SK-N-SH (cell line): ENCODE measurements at regions not wholly inside any gene's neighbourhood (a gene's known extent, or its start where the extent isn't known, plus 50 kb on each side); places are given as distances from the start of the nearest gene placed in this dataset.

Experiments
- FOXM1 ChIP-seq: IDR thresholded peaks from 2 replicates; pipeline ENCODE4 v1.4.0; 2012; ENCODE audit warnings: low read depth, mild to moderate bottlenecking
- JUND ChIP-seq: IDR thresholded peaks from 2 replicates; pipeline ENCODE4 v1.4.0; 2012
- MEF2A ChIP-seq: IDR thresholded peaks from 2 replicates; pipeline ENCODE4 v1.4.0; 2012; ENCODE audit warnings: low read depth, borderline replicate concordance
- POLR2AphosphoS5 ChIP-seq: IDR thresholded peaks from 2 replicates; pipeline ENCODE4 v1.6.1; 2012; ENCODE audit warnings: low read depth, low read length
- RAD21 ChIP-seq: IDR thresholded peaks from 2 replicates; pipeline ENCODE4 v1.6.1; 2012; ENCODE audit warnings: mild to moderate bottlenecking, low read length
- REST ChIP-seq: IDR thresholded peaks from 2 replicates; pipeline ENCODE4 v1.6.1; 2012; ENCODE audit warnings: mild to moderate bottlenecking, low read depth, low read length, moderate library complexity
- RFX5 ChIP-seq: IDR thresholded peaks from 2 replicates; pipeline ENCODE4 v1.6.1; 2012; ENCODE audit warnings: mild to moderate bottlenecking, improper control_type of control experiment, low read length
- SIN3A ChIP-seq: IDR thresholded peaks from 2 replicates; pipeline ENCODE4 v1.6.1; 2012; ENCODE audit warnings: low read depth, mild to moderate bottlenecking, low read length, moderate library complexity, borderline replicate concordance
- TAF1 ChIP-seq: IDR thresholded peaks from 2 replicates; pipeline ENCODE4 v1.6.1; 2012; ENCODE audit warnings: low read depth, mild to moderate bottlenecking, low read length, moderate library complexity, borderline replicate concordance
- TF ChIP-seq, protein P1 (sequence below): fragments of 200-600 bp; sonication (generic); IDR thresholded peaks from 2 replicates; pipeline ENCODE4 v1.6.1; 2017; ENCODE audit warnings: antibody characterized with exemption, mild to moderate bottlenecking, moderate library complexity
- TF ChIP-seq, protein P2 (sequence below): fragments of 150-350 bp; IDR thresholded peaks from 2 replicates; pipeline ENCODE4 v1.6.1; 2016; ENCODE audit warnings: mild to moderate bottlenecking, low read depth, low read length

- TF ChIP-seq, protein P1, sequence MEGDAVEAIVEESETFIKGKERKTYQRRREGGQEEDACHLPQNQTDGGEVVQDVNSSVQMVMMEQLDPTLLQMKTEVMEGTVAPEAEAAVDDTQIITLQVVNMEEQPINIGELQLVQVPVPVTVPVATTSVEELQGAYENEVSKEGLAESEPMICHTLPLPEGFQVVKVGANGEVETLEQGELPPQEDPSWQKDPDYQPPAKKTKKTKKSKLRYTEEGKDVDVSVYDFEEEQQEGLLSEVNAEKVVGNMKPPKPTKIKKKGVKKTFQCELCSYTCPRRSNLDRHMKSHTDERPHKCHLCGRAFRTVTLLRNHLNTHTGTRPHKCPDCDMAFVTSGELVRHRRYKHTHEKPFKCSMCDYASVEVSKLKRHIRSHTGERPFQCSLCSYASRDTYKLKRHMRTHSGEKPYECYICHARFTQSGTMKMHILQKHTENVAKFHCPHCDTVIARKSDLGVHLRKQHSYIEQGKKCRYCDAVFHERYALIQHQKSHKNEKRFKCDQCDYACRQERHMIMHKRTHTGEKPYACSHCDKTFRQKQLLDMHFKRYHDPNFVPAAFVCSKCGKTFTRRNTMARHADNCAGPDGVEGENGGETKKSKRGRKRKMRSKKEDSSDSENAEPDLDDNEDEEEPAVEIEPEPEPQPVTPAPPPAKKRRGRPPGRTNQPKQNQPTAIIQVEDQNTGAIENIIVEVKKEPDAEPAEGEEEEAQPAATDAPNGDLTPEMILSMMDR, result no peak
- TF ChIP-seq FOXM1, result no peak
- TF ChIP-seq SIN3A, result no peak
- no peak for TF ChIP-seq REST
- TF ChIP-seq JUND, result no peak
- no peak for TF ChIP-seq POLR2AphosphoS5
- TF ChIP-seq, protein P2, sequence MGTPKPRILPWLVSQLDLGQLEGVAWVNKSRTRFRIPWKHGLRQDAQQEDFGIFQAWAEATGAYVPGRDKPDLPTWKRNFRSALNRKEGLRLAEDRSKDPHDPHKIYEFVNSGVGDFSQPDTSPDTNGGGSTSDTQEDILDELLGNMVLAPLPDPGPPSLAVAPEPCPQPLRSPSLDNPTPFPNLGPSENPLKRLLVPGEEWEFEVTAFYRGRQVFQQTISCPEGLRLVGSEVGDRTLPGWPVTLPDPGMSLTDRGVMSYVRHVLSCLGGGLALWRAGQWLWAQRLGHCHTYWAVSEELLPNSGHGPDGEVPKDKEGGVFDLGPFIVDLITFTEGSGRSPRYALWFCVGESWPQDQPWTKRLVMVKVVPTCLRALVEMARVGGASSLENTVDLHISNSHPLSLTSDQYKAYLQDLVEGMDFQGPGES, result no peak
- TF ChIP-seq MEF2A, result no peak
- TF ChIP-seq TAF1, result no peak
- TF ChIP-seq RAD21, result no peak
- no peak for TF ChIP-seq RFX5
These were observed 148.8 kb upstream of the ADAMTSL1 start for GRCh38 chr9:18324928-18325745.
